ENCODE measurements at regions not wholly inside any gene's neighbourhood (a gene's known extent, or its start where the extent isn't known, plus 50 kb on each side); places are given as distances from the start of the nearest gene placed in this dataset.

- CTCF ChIA-PET = interaction anchor here (1.3 kb wide), 1 partner anchor 1580 kb away, joined by 3 read pairs; no protein-coding TSS in a partner anchor
- H3K4me3 Mint-ChIP-seq = no peak overlapping the region
Measured at GRCh38 chr2:60605866-60606265, 52.4 kb upstream of the BCL11A start.

DNA sequence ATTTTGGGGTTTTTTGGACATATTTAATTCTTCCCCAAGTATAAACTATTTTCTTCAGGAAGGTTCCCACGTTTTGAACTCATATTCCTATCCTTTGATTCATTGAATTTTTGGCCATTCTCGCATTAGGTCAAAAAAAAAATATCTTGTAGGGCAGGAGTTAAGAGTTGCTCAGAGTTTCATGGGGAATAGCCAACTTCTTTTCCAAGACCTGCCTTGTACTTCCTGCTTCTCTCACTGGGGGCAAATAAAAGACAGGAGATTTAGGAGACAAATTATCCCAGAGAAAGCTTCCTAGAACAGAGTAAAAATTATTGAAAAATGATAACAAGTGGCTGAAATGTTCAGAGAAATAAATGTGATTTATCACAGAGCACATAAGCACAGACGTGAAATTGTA is 55.2 kb upstream of the BCL11A start:
- Histone ChIP-seq H3K4me1 (ENCODE audit: control insufficient read depth in 2 of 2, insufficient read depth in 2 of 2, low read length in 2 of 2) (no peaks in the 10 kb centered on the region), H3K4me3 (ENCODE audit: control extremely low read depth in 1 of 5, extremely low read depth in 1 of 5, insufficient read depth in 1 of 5, low read depth in 2 of 5, low read length in 4 of 5) (no peak overlapping the region), H3K27ac (ENCODE audit: low read length in 2 of 2) (no peak overlapping the region), H3K79me2 (ENCODE audit: control insufficient read depth, insufficient read depth, low read length) (no peaks in the 10 kb centered on the region), H4K20me1 (ENCODE audit: control insufficient read depth, insufficient read depth, low read length, poor library complexity, severe bottlenecking) (no peaks in the 10 kb centered on the region), H3K36me3 (replicated peaks in 1 of 2; ENCODE audit: control extremely low read depth in 1 of 2, control insufficient read depth in 1 of 2, extremely low read depth in 1 of 2, insufficient read depth in 2 of 2, low read length in 1 of 2) (no peaks in the 10 kb centered on the region), H3K27me3 (replicated peaks in 1 of 4; ENCODE audit: control extremely low read depth in 1 of 4, control insufficient read depth in 3 of 4, insufficient read depth in 4 of 4, low read length in 3 of 4) (no peaks in the 10 kb centered on the region), H3K4me2 (replicated peaks; ENCODE audit: low read depth, low read length, poor library complexity, severe bottlenecking) (no peak overlapping the region), H3K9me3 (ENCODE audit: control extremely low read depth in 1 of 3, control insufficient read depth in 2 of 3, insufficient read depth in 1 of 3, low read length in 2 of 3) (no peaks in the 10 kb centered on the region), H3K9ac (ENCODE audit: low read length) (no peak overlapping the region), H2AFZ (ENCODE audit: insufficient read depth, low read depth, low read length, poor library complexity, severe bottlenecking) (no peak overlapping the region)
- Mint-ChIP-seq H3K4me1 (peaks cover 3% of the 10 kb centered on the region), H3K27ac (no peak overlapping the region), H3K27me3 (peaks cover 23% of the 10 kb centered on the region), H3K9me3 (ENCODE audit: insufficient read depth) (no peaks in the 10 kb centered on the region), H3K4me3 (no peak overlapping the region)
- ChIA-PET CTCF (interaction anchor here (0.5 kb wide), 1 partner anchor 1333 kb away, joined by 3 read pairs; no protein-coding TSS in a partner anchor), POLR2A (no interaction called here)
- DNase-seq (no peak), ATAC-seq (ENCODE audit: low read depth) (no peak)
- TF ChIP-seq, protein P1, sequence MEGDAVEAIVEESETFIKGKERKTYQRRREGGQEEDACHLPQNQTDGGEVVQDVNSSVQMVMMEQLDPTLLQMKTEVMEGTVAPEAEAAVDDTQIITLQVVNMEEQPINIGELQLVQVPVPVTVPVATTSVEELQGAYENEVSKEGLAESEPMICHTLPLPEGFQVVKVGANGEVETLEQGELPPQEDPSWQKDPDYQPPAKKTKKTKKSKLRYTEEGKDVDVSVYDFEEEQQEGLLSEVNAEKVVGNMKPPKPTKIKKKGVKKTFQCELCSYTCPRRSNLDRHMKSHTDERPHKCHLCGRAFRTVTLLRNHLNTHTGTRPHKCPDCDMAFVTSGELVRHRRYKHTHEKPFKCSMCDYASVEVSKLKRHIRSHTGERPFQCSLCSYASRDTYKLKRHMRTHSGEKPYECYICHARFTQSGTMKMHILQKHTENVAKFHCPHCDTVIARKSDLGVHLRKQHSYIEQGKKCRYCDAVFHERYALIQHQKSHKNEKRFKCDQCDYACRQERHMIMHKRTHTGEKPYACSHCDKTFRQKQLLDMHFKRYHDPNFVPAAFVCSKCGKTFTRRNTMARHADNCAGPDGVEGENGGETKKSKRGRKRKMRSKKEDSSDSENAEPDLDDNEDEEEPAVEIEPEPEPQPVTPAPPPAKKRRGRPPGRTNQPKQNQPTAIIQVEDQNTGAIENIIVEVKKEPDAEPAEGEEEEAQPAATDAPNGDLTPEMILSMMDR (IDR thresholded peaks at IDR 0.05) = no peak
- TF ChIP-seq EZH2 (IDR thresholded peaks at IDR 0.05; ENCODE audit: borderline replicate concordance, insufficient read depth, low read depth, low read length, poor library complexity, severe bottlenecking) = no peak
- no CpG with 5 or more reads among the region's 3 CpGs for WGBS (ENCODE audit: insufficient coverage)
- intact Hi-C loops (cut with micrococcal nuclease) = no loop called here

More at GRCh38 chr2:60605866-60606265, 52.4 kb upstream of the BCL11A start:
- no peaks in the 10 kb centered on the region for H4K20me1 ChIP-seq (ENCODE audit: control insufficient read depth, insufficient read depth, low read length, poor library complexity, severe bottlenecking)
- intact Hi-C loops (cut with micrococcal nuclease) = no loop called here
- H3K27me3 ChIP-seq (replicated peaks in 1 of 4; ENCODE audit: control extremely low read depth in 1 of 4, control insufficient read depth in 3 of 4, insufficient read depth in 4 of 4, low read length in 3 of 4) = no peaks in the 10 kb centered on the region
- no peaks in the 10 kb centered on the region for H3K79me2 ChIP-seq (ENCODE audit: control insufficient read depth, insufficient read depth, low read length)
- peaks cover 6% of the 10 kb centered on the region for H3K4me1 Mint-ChIP-seq
- no peak for TF ChIP-seq EZH2 (IDR thresholded peaks at IDR 0.05; ENCODE audit: borderline replicate concordance, insufficient read depth, low read depth, low read length, poor library complexity, severe bottlenecking)
- TF ChIP-seq, protein P1 (IDR thresholded peaks at IDR 0.05) = no peak
- no peaks in the 10 kb centered on the region for H3K4me1 ChIP-seq (ENCODE audit: control insufficient read depth in 2 of 2, insufficient read depth in 2 of 2, low read length in 2 of 2)
- ATAC-seq (ENCODE audit: low read depth) (no peak), DNase-seq (no peak)
- H3K9ac ChIP-seq (ENCODE audit: low read length) = no peak overlapping the region
- WGBS (ENCODE audit: insufficient coverage) = 92% methylated on average over 4 of the region's 4 CpGs
- no peaks in the 10 kb centered on the region for H3K9me3 Mint-ChIP-seq (ENCODE audit: insufficient read depth)
- no peak overlapping the region for H3K27ac ChIP-seq (ENCODE audit: low read length in 2 of 2)
- H3K27ac Mint-ChIP-seq = no peak overlapping the region
- H3K36me3 ChIP-seq (replicated peaks in 1 of 2; ENCODE audit: control extremely low read depth in 1 of 2, control insufficient read depth in 1 of 2, extremely low read depth in 1 of 2, insufficient read depth in 2 of 2, low read length in 1 of 2) = no peaks in the 10 kb centered on the region
- no peak overlapping the region for H2AFZ ChIP-seq (ENCODE audit: insufficient read depth, low read depth, low read length, poor library complexity, severe bottlenecking)
- H3K9me3 ChIP-seq (ENCODE audit: control extremely low read depth in 1 of 3, control insufficient read depth in 2 of 3, insufficient read depth in 1 of 3, low read length in 2 of 3) = peaks cover 0 to 6% (median 0%) of the 10 kb centered on the region in 3 donors
- no peak overlapping the region for H3K4me3 ChIP-seq (ENCODE audit: control extremely low read depth in 1 of 5, extremely low read depth in 1 of 5, insufficient read depth in 1 of 5, low read depth in 2 of 5, low read length in 4 of 5)
- H3K27me3 Mint-ChIP-seq = peaks cover 11% of the 10 kb centered on the region
- H3K4me2 ChIP-seq (replicated peaks; ENCODE audit: low read depth, low read length, poor library complexity, severe bottlenecking) = no peak overlapping the region
- POLR2A ChIA-PET = no interaction called here
